Tibial nerve (tissue), 4 donors: ENCODE measurements at regions not wholly inside any gene's neighbourhood (a gene's known extent, or its start where the extent isn't known, plus 50 kb on each side); places are given as distances from the start of the nearest gene placed in this dataset.

ENCODE experiments used
- CTCF ChIP-seq, 5 experiments: fragments of 200-600 bp in 3 of 5; fragments of 450-650 bp in 2 of 5; sonication (generic) in 3 of 5; IDR thresholded peaks; one replicate each; pipeline ENCODE4 v1.5.1; 2016 to 2019; ENCODE audit warnings: antibody characterized with exemption in 5 of 5, mild to moderate bottlenecking in 3 of 5, moderate library complexity in 2 of 5
- EP300 ChIP-seq, 2 donors: sonication (generic); formaldehyde crosslinking; IDR thresholded peaks; one replicate each; pipeline ENCODE4 v1.6.1; 2017; ENCODE audit warnings: antibody characterized with exemption in 2 of 2, mild to moderate bottlenecking in 1 of 2
- POLR2A ChIP-seq, 2 donors: fragments of 450-650 bp; IDR thresholded peaks; one replicate each; pipeline ENCODE4 v1.6.1; 2017; ENCODE audit warnings: antibody characterized with exemption in 2 of 2, mild to moderate bottlenecking in 2 of 2, moderate library complexity in 2 of 2

GRCh38 chr20:10922941-10923340 lies 249.1 kb upstream of the JAG1 start:
- TF ChIP-seq POLR2A (IDR thresholded peaks at IDR 0.05), result no peak
- no peak for TF ChIP-seq CTCF (IDR thresholded peaks at IDR 0.05)
- no peak for TF ChIP-seq EP300 (IDR thresholded peaks at IDR 0.05)
